Erythroblast (primary cell): ENCODE measurements at regions not wholly inside any gene's neighbourhood (a gene's known extent, or its start where the extent isn't known, plus 50 kb on each side); places are given as distances from the start of the nearest gene placed in this dataset.

Experiments used
- DNase-seq, 2 experiments: peaks; one replicate each; lab custom pipeline; 2025; lab: John Stamatoyannopoulos, UW
- GATA1 ChIP-seq: IDR thresholded peaks from 2 replicates; pipeline ENCODE4 v1.6.1; 2011; ENCODE audit warnings: low read depth, mild to moderate bottlenecking, control low read depth, low read length, moderate library complexity
- POLR2A ChIP-seq: IDR thresholded peaks from 2 replicates; pipeline ENCODE4 v1.6.1; 2011; ENCODE audit warnings: mild to moderate bottlenecking, low read length

DNA sequence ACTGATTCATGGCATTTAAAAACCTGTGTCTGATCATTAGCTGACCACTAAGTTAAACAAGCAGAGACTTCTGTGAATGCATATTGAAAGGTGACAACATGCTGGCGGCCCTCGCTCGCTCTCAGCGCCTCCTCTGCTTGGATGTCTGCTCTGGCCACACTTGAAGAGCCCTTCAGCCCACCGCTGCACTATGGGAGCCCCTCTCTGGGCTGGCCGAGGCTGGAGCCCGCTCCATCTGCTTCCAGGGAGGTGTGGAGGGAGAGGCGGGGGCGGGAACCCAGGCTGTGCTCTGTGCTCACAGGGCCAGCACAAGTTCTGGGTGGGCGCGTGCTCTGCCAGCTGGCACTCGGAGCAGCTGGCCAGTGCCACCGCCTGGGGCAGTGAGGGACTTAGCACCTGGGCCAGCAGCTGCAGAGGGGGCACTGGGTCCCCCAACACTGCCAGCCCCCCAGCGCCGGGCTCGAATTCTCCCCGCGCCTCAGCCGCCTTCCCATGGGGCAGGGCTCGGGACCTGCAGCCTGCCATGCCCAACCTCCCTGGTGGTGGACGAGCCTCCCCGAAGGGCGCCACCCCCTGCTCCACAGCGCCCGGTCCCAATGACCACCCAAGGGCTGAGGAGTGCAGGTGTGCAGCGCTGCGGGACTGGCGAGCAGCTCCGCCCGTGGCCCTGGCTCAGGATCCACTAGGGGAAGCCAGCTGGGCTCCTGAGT, 252.4 kb downstream of the ZIC4 start:
- no peak for TF ChIP-seq POLR2A
- TF ChIP-seq GATA1, result no peak
- DNase-seq, result no peak

DNA sequence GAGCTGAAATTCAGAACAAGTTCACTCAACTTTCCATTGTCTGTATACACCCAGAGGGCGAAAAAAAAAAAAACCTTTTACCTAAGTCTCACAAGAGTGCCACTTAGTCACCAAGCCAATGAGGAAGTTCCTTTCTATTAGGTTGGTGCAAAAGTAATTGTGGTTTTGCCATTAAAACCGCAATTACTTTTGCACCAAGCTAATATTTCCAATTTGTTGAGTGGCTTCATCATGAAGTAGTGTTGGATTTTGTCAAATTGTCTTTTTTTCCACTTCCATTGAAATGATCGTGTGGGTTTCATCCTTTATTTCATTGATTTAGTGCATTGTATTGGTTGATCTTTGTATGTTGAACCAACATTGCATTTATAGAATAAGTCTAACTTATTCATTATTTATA, 253.9 kb downstream of the ZIC4 start:
- no peak for TF ChIP-seq GATA1
- TF ChIP-seq POLR2A, result no peak
- no peak for DNase-seq

DNA sequence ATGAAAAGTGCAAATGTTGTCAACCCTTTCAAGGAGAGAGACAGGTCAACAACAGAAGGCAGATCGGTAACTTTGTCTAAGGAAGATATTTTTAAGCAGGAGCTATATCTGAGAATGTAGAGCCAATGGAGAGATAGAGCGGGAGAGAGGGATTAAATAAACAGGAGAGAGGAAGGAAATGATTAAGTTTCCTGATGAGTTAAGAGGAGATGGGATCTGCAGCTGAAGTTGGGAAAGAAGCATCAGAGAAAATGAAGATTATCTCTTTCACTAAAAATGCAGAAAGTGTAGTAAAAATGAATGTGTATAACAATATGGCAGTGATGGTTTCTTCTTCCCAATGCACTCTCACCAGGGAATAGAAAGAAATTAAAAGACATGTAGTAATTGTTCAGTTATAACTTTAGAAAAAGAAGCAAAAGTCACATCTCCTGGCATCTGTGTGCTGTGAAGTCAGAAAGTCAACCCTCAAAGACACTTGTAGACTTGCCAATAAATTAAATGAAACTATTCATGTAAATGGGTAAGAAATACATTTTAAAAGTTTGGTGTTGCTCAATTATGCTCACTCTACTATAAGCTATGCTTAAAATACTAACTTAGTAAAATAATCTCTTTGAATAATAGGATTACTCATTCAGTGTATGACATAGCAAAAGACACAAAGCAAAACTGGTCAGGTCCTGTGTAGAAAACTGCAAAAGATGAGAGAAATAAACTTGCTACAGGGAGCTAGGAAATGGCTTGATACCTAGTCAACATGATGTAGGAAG, 264.6 kb downstream of the ZIC4 start:
- DNase-seq, result no peak
- TF ChIP-seq GATA1, result no peak
- TF ChIP-seq POLR2A, result no peak

DNA sequence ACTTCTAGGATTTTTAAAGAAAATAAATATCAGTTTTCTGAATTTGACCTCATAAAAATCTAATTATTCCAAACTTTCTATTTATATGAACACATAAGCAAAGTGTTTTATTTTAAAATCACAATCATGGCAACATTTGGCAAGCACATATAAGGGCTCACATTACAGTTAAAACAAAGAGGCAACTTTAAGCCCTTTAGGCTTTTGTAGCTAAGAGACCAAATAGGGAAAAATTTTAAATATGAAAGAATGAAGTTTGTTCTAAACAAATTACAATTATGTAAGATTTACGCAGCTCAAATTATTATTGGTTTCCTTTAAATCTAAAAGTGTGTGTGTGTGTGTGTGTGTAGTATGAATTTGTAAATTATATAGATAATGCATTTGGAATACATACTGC, 267.0 kb downstream of the ZIC4 start:
- TF ChIP-seq GATA1 (no peak), POLR2A (no peak)
- no peak for DNase-seq

DNA sequence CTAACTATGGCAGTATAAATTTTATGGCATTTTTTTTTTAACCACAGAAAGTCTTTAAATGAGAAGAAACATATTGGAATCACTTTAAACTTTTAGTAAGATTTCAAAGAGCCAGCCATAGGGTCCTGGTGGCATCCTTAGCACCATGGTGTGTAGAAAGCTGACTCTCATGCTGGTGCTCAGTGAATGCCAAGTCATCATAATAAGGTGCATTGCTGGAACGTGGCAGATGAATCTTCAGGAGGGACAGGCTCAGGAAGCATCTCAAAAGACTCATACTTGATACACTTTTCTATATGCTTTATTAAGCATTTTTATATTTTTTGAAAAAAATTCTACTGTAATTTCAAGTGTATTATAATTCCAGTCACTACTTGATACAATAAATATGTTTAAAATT, 274.2 kb downstream of the ZIC4 start:
- TF ChIP-seq POLR2A (no peak), GATA1 (no peak)
- DNase-seq, result no peak

DNA sequence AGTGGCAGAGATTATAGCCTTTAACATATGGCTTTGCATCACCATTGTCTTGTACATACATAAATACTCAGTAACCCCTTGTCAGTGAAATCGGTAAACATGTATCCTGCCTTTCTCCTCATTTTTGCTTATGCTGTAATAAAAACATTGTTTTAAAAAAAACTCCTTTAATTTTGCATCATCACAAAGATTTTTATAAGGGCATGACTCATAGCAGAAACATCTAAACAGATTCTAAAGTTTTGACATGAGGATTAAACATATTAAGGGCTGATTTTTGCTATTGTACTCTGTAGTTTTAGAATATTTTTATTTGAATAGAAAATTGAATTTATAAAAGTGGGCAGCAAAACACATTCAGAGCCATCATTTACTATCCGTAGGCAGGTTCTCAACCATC, 275.9 kb downstream of the ZIC4 start:
- DNase-seq, result no peak

DNA sequence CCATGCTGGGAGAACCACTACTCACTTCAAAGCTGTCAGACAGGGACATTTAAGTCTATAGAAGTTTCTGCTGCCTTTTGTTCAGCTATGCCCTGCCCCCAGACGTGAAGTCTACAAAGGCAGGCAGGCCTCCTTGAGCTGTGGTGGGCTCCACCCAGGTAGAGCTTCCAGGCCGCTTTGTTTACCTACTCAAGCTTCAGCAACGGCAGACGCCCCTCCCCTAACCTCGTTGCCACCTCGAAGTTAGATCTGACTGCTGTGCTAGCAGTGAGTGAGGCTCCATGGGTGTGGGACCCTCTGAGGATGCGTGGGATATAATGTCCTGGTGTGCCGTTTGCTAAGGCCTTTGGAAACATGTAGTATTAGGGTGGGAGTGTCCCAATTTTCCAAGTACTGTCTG, 276.7 kb downstream of the ZIC4 start:
- TF ChIP-seq GATA1 (no peak), POLR2A (no peak)

More for the DNA sequence above, 275.9 kb downstream of the ZIC4 start:
- TF ChIP-seq POLR2A, result no peak

DNA sequence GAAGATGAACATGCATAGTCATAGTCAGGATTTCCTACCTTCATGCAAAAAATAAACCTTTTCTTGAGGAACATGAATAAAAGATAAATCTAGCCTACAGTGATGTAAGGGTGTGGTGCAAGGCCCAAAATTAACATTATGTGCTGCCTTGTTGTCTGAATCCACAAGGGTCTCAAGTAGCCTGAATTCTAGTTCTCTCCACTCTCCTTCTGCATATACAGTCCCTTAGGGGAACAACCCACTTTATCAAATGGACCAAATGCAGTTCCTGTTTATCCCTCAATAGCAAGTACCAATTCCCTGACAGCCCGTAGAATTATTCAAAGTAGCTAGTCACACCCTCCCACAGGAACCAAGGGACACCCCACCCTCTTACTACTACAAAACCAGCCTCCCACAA, 284.0 kb downstream of the ZIC4 start:
- TF ChIP-seq POLR2A (no peak), GATA1 (no peak)
- no peak for DNase-seq

More for the DNA sequence above, 276.7 kb downstream of the ZIC4 start:
- no peak for DNase-seq

DNA sequence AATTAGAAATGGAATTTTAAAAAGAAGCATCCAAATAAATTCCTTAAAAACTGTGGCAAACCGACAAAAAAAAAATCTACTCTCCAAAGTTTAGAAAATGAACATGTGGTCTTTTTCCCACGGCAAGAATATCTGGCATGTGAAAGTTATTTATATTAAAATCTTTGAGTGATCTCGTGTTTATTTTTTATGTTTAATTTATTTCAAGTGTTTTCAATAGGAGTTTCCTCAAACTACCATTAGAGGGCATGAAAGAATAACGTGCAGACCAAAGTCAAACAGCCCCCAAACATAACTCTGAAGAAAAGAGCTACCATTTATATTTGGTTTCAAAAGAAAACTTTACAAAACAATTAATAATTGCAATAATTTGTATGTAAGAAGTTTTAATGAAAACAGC, 286.4 kb downstream of the ZIC4 start:
- DNase-seq, result no peak
- TF ChIP-seq POLR2A (no peak), GATA1 (no peak)

DNA sequence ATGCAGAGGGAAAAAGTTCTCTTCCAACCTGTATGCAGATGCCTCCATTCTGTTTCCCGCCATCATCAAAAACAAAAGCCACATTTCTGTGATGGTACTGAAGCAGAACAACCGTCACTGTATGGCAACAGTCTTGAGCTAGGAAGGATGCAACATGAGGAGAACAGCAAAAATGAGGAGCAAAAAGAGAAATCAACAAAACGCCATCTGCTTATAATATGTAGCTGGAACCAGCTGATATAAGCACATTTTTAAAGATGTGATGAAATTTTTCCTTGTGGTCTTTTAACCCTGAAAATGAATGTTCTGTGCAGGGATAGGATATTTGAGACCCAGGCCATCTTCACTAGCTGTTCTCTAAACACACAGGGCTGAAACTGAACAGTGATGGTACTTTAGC, 287.0 kb downstream of the ZIC4 start:
- no peak for DNase-seq
- TF ChIP-seq GATA1 (no peak), POLR2A (no peak)

DNA sequence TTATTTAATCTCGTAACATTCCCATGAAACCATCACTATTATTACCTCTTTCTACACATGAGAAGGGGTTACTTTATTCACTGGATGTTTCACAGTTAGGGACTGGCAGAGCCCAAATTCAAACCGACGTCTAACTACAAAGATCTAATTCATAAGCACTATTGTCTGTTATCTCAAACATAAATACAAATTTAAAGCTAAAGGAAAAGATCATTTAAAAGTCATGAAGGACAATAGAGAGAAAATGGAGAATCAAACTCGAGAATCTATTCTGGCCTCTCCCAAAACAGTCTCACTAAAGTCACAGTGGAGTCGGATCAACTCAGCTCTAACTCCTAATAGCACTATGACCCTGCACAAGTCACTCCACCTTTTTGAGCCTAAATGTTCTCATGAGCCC, 287.7 kb downstream of the ZIC4 start:
- no peak for TF ChIP-seq POLR2A
- TF ChIP-seq GATA1, result no peak
- DNase-seq, result no peak

DNA sequence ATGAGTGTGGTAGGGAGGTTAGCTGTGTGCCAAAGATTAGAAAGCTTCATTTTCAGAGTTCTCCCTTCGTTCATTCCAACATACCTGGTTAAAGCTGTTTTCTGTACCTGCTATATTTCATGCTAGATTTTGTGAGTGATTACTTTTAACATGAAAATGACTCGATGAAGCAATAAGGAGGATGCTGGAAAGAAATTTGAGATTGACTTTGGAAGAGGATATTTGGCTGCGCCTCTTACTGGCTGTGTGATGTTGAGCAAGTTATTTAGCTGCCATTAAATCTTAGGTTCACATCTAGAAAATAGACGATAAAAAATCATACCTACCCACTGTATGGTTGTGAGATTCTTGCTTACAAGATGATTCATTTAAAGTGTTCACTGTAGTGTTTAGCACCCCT, 288.7 kb downstream of the ZIC4 start:
- DNase-seq, result no peak
- TF ChIP-seq POLR2A (no peak), GATA1 (no peak)

DNA sequence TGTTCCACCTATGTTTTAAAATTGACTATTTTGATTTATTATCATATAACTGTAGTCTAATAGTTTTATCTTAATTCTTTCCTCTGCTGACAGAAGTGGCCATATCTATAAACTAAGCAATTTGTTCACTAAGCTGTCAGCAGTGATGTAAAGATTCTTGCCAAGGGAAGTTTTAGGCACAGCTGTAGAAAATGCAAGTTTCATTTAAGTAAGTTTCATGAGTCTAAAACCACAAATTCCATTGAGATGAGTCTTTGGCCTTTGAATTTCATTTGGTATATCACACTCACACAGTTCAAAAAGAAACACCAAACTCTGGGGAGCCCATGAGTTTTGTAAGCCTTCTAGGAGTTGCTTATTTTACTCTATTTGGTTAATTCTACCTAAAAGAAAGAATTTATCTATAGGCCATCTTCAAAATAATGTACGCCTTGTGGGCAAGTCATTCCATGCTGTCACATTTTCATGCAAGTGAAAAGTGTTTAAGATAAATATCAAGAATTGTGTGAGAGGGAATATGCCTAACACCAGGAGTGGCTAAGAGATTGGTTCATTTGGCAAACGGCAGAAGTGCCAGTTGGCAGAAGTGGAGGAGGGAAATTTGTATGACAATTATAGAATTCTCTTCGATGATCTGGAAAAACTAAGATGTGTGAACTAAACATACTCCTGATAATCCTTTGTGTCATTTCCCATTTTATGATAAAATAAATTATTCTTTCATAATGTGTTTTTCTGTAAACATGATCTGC, 292.9 kb downstream of the ZIC4 start:
- TF ChIP-seq POLR2A (no peak), GATA1 (no peak)
- no peak for DNase-seq

DNA sequence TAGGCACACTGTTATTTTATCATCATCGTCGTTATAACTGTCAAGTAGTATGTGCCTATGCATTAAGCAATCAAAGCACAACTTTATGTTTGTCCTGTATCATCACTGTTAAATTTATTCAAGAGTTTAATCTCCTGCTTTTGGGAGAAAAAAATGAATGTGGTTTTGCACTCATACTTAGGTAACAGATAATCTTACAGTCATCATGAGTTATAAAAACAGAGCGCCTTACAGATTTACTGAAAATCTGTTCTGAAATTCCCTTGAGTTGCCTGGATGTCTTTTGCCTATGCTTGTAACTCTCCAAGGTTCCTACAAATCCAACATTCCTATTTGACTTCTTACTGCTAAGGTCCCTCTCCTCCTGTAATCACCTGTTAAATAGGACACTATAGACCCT, 307.3 kb downstream of the ZIC4 start:
- no peak for DNase-seq
- TF ChIP-seq POLR2A (no peak), GATA1 (no peak)

DNA sequence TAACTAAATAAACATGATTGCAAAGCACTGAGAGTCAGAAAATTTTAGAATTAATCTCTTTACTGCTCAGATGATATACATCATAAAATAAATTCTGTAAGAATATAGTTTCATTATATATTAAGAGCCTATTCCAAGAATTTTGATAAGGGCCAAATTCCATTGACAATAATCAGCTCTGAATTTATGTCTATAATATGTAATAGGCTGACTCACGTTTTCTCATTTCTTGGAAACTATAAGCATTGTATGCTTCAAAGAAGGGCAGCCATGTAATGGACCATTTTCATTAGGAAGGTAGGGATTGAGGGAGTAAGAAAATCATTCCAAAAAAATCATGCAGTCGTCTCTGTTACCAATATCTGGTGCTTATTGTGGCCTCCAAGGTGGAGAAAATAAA, 315.9 kb downstream of the ZIC4 start:
- DNase-seq, result no peak

More for the DNA sequence above, 315.9 kb downstream of the ZIC4 start:
- TF ChIP-seq POLR2A (no peak), GATA1 (no peak)
